ENCODE measurements at regions not wholly inside any gene's neighbourhood (a gene's known extent, or its start where the extent isn't known, plus 50 kb on each side); places are given as distances from the start of the nearest gene placed in this dataset.

GRCh38 chr17:73841431-73842060, 197.3 kb upstream of the SDK2 start:
- TF ChIP-seq REST (IDR thresholded peaks at IDR 0.05; ENCODE audit: insufficient read depth in 1 of 2, low read depth in 2 of 2, low read length in 2 of 2) (no peak), POLR2AphosphoS5 (IDR thresholded peaks at IDR 0.05; ENCODE audit: low read depth, low read length) (no peak), SIN3A (IDR thresholded peaks at IDR 0.05; ENCODE audit: borderline replicate concordance, insufficient read depth, low read length) (no peak)

Data from PFSK-1 (cell line).